Urothelium cell line (cell line): ENCODE measurements at regions not wholly inside any gene's neighbourhood (a gene's known extent, or its start where the extent isn't known, plus 50 kb on each side); places are given as distances from the start of the nearest gene placed in this dataset.
"Not testable (repeated sequence)": the region's sequence is repeated elsewhere in the genome, so short reads cannot be mapped to it uniquely, and the experiment has no call there.

Experiments
- DNase-seq: peaks from one replicate; pipeline ENCODE4 v3.0.0; 2011; ENCODE audit warnings: low spot score, mixed read lengths
- FAIRE-seq: peaks from 2 replicates; lab custom pipeline; 2011; peaks lifted over from hg19 to GRCh38; lab: Jason Lieb, UNC

- DNase-seq: no peak
- no peak for FAIRE-seq
Measured at GRCh38 chr1:47680815-47681475, 243.1 kb downstream of the FOXD2 start.

- DNase-seq (no peak), FAIRE-seq (no peak)
Measured at GRCh38 chr1:47681735-47682134, 243.9 kb downstream of the FOXD2 start.

- FAIRE-seq (no peak), DNase-seq (no peak)
Measured at GRCh38 chr1:47682198-47682597, 244.4 kb downstream of the FOXD2 start.

DNA sequence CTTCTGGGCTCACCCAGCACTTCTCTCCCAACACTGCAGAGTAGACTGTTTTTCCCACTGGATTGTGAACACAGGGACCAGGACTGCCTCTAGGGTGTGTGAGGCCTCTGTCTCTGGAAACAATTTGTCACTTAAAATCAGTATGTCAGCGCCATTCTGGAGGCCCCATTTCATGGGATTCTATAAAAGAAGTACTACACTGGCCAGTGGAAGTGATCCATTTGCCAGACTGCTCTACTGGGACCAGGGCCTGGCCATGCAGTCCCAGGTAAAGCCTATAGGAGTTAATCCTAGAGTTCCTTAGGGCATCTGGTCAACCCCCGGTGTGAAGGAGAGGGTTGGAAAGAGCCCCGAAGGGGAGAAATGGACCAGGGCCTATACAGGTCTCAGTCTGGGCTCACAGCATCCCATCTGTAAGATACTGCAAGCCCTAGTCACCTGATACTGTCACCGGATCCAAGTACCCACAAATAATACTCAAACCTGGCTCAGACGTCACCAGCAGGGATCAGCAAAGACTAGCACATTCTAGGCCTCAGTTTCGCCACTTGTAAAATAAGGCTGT is 245.0 kb downstream of the FOXD2 start:
- FAIRE-seq: no peak
- no peak for DNase-seq

GRCh38 chr1:47683401-47683800 is 245.6 kb downstream of the FOXD2 start:
- DNase-seq (no peak), FAIRE-seq (no peak)

DNA sequence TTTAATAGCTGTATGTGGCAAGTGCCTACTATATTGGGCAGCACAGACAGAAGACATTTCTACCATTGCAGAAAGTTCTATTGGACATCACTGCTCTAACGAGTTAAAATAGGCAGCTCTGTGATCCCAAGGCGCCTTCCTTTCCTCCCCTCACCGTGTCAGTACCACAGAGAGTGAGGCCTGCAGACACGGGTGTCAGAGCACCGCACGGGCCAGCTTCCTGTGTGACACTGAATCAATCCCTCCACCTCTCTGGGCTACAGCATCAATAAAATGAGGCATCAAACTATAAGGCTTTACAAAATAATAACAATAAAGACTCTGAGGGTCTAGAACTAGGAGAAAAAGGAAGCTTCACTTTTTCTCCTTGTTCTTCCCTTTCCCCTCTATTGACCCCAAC is 246.7 kb downstream of the FOXD2 start:
- FAIRE-seq: no peak
- no peak for DNase-seq

GRCh38 chr1:47684964-47685762 is 247.3 kb downstream of the FOXD2 start:
- FAIRE-seq: no peak
- peak; percentile 54 for DNase-seq

DNA sequence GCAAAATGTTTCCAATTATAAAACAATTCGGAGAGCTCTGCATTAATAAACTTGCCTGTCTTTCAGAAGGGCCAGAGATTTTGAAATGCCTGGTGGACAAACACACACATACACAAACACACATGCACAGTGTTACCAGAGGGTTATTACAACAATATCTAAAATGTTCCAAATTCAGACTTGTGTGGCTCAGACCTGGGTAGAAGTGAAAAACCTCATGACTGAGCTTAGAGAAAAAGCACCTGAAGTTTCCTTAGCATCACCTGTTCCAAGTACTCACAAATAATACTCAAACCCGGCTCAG is 247.9 kb downstream of the FOXD2 start:
- FAIRE-seq: no peak
- no peak for DNase-seq

GRCh38 chr1:47686731-47687630 is 249.1 kb downstream of the FOXD2 start:
- DNase-seq (no peak), FAIRE-seq (no peak)

DNA sequence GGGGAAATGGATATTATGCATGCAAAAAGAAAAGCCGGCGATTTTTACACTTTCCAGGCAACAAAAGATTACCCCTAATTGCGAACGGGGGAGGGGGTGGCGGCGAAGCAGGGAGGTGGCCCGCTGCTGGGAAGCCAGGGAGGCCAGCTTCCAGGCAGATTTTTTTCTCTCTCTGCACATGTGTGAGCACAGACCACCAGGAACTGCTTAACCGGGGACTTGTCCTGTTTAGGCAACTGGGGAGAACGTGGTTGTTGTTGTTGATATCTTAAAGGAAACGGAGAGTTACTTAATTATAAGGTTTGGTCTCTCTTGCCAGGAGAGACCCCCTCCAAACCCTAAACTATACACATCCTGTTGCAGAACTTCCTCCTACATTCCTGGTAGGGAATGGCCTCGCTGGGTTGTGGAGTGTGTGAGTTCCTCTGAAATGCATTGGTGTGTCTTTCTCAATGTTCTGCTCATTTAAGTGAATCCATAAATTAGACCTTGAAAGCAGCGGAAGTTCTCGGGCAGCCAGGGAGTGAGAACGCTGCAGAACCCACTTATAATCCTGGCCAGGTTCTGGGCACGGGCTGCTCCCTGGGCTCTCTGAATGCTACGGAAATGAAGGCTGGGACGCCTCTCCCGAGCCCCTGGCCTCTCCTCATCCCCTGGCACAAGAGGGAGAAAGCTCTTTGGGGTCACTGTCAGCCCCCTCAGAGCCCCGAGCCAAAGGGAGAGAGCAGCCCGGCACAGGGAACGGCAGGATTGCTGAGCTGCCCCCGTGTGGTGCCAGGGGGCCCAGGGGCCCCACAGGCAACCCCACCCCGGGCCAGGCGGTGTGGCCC is 250.0 kb downstream of the FOXD2 start:
- FAIRE-seq (no peak), DNase-seq (no peak)

DNA sequence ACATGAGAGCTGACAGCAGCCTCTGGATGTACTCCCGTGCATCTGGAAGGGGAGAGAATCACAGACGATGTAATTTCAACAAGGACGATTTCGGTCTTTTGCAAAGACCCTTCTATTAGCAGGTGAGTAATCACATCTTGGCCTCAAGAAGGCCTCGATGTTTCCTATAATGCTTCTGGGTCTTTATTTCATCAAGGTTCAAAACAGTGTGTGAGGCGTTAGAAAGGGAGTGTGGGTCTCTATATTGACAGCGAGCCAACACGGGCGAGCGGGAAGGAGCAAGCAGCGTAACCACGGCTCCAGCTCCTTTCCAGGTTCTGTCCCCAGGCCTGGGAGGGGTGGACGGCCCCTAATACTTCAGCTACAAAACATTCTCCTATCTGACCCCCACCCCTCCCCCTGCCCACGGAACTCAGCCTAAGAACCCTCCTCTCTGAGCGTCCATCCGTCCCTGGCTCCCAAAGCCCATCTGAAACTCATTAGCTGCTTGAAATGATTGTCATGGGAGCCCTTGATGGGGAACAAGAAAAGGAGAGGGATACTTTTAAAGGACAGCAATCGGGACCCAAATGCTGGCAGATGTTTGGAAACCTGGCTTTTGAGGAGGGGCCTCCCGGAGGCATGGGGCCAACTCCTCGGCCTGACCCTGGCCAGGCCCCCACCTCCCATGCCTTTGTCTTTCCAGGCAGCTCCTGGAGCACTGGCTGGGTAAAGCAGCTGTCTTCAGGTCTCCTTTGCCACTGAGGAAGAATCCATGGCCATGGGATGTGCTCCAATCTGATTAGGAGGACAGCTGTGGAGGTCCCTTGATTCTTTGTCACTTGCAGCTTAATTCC is 250.8 kb downstream of the FOXD2 start:
- no peak for DNase-seq

DNA sequence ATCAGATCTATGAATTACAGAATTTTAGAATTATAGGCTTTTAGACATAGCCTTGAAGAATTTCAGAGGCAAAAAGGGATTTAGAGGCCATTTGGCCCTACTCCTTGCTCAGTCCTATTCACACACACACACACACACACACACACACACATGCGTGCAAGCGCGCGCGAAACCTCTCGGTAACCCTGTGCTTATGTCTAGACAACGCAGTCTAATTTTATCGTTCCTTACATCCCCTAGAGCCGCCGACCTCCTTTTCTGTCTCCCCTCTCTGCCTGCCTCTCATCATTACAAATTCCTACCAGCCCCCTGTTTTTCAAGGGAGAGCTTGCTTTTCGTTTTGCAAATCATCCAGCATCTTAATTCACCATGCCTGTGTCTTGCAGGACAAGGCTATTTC is 252.1 kb downstream of the FOXD2 start:
- DNase-seq (no peak), FAIRE-seq (no peak)

More for the DNA sequence above, 250.8 kb downstream of the FOXD2 start:
- no peak for FAIRE-seq

DNA sequence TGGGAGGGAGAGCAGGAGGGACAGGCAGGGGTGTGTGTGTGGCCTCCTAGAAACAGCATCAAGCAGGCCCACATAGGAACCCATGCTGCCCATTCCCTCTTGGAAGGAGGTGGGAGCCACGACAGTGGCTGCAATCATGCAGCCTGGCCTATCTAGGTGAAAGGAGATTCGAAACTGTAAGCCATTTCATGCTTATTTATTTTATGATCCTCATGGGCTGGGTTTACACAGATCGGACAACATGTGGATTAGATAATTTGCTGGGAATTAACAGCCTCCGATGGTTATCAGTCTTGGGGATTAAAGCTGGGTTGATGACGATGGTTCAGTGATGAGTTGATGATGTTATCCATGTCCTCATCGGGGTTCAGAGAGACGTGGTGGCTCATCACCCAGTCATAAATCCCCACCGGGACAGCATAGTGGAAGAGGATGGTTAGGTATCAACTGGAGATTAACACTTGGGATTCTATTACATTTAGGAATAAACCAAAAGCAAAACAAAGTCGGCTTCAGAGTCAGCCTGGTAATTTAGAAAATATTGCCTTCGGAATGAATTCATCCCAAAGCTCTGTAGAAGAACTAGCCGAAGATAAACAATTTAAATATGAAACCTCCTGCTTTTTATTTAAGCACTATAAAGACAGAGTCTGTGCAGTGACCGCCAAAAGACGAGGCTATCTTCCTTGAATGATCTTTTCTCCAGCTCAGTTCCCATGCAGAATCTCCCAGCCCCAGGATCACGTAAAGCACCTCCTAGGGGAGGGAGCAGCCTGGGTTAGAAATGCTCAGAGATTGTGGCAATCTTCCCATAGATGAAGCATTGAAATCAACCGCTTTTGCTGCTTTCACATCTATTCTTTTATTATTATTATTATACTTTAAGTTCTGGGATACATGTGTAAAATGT is 252.8 kb downstream of the FOXD2 start:
- FAIRE-seq (no peak), DNase-seq (no peak)

DNA sequence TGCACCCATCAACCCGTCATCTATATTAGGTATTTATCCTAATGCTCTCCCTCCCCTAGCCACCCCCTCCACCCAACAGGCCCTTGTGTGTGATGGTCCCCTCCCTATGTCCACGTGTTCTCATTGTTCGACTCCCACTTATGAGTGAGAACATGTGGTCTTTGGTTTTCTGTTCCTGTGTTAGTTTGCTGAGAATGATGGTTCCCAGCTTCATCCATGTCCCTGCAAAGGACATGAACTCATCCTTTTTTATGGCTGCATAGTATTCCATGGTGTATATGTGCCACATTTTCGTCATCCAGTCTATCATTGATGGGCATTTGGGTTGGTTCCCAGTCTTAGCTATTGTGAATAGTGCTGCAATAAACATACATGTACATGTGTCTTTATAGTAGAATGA is 253.4 kb downstream of the FOXD2 start:
- not testable (repeated sequence) for FAIRE-seq, DNase-seq

- FAIRE-seq (no peak), DNase-seq (no peak)
Measured at GRCh38 chr1:47692196-47692595, 254.4 kb downstream of the FOXD2 start.

DNA sequence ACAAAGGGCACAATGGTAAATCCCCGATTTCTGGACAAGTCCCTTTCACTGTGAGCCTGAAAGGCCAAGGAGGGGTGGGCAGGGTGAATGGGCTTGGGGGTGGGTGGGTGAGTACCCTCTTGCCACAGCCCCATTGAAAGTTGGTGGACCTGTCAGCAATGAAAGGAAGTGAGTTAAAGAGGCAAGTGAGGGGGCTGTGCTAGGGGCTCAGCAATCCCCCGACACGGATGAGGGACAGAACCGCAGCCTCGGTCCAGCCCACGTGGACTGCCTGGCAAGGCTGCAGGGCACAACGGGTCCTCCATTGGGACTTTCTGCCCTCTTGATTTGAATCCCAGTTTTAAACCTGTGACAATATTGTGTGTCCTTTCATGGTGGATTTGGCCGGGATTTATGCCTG is 255.3 kb downstream of the FOXD2 start:
- DNase-seq (no peak), FAIRE-seq (no peak)

DNA sequence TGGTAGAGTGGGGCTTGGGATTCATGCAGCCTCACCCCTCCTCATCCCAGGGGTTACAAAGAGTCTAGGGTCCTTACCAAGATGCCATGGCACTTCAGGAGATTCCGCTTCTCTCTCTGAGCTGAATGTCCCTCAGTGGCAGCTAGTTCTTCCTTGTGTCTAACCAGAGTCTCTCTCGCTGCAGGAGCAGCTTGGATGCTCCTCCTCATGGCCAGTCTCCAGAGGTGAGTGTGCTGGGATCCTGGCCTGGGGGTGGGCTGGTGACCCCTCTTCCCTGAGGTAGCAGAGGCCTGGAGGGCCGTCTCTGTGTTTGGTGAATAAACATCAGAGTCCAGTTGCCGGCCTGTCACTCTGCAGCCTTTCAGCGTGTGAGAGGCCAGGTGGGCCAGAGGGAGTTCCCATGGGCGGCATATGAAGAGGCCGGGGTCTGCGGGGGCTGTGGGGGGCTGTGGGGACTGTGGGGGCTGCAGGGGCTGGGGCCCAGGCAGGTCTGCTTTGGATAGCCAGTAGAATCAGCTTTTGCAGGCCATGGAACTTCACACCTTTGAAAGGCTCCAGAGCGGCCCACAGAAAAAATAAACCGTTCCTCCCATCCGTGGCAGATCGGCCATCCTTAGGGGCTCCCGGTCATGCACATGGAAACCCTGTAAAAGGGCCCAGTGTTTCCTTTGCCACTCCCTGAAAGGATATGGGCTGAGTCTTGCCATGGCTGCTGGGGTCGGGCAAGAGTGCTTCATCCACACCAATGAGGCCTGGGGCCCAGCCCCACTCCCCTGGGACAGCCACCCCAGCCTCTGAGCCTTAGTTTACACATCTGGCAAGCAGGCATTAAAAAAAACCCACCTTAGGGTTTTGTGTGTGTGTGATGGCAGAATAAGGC is 256.4 kb downstream of the FOXD2 start:
- no peak for FAIRE-seq
- no peak for DNase-seq

GRCh38 chr1:47696404-47696736 is 258.5 kb downstream of the FOXD2 start:
- FAIRE-seq (no peak), DNase-seq (no peak)
